B cell (primary cell): ENCODE measurements at regions not wholly inside any gene's neighbourhood (a gene's known extent, or its start where the extent isn't known, plus 50 kb on each side); places are given as distances from the start of the nearest gene placed in this dataset.

ENCODE experiments used
- ATAC-seq: fragments of 200-7000 bp; cut with Tn5 transposase; one replicate; pipeline ENCODE4 v1.10.0; 2021; ENCODE audit warnings: low read depth, mild to moderate bottlenecking, moderate number of reproducible peaks, moderate library complexity
- CTCF ChIA-PET: fragments of 350-600 bp; sonication (Branson Sonifier 250); formaldehyde crosslinking; loops from one replicate; lab custom pipeline; 2021; ENCODE audit warnings: antibody characterized with exemption, inconsistent platforms; lab: Charles Lee
- POLR2A ChIA-PET: fragments of 350-600 bp; sonication (Branson Sonifier 250); formaldehyde crosslinking; loops from one replicate; lab custom pipeline; 2021; ENCODE audit warnings: antibody characterized with exemption; lab: Charles Lee
- DNase-seq: peaks from one replicate; pipeline ENCODE4 v3.0.0; 2013
- H2AFZ ChIP-seq: 2 replicates; pipeline ENCODE4 v1.6.1; 2012; ENCODE audit warnings: mild to moderate bottlenecking, low read depth, low read length; ENCODE audit not compliant: insufficient read depth, poor library complexity, severe bottlenecking
- H3K27ac ChIP-seq, 2 donors: 1 replicate in 1 of 2; 2 replicates in 1 of 2; pipeline ENCODE4 v1.5.1; 2012 to 2013; ENCODE audit warnings: low read length in 2 of 2, mild to moderate bottlenecking in 2 of 2, moderate library complexity in 1 of 2
- H3K27me3 ChIP-seq, 4 experiments: fragments of 200-600 bp in 1 of 4; sonication (generic) in 1 of 4; replicated peaks in 1 of 4; 1 replicate in 2 of 4; 2 replicates in 2 of 4; pipeline versions ENCODE4 v1.6.1 to v1.7.0; 2013 to 2016; ENCODE audit warnings: low read length in 3 of 4, mild to moderate bottlenecking in 2 of 4, mixed read lengths in 1 of 4, moderate library complexity in 1 of 4; ENCODE audit not compliant: insufficient read depth in 4 of 4, control insufficient read depth in 3 of 4; ENCODE audit errors: control extremely low read depth in 1 of 4
- H3K36me3 ChIP-seq, 2 experiments: replicated peaks in 1 of 2; 1 replicate in 1 of 2; 2 replicates in 1 of 2; pipeline versions ENCODE4 v1.6.1 to v1.7.1; 2013; ENCODE audit warnings: low read length in 1 of 2; ENCODE audit not compliant: insufficient read depth in 2 of 2, control insufficient read depth in 1 of 2; ENCODE audit errors: control extremely low read depth in 1 of 2, extremely low read depth in 1 of 2
- H3K4me1 ChIP-seq, 2 donors: fragments of 200-600 bp in 1 of 2; sonication (generic) in 1 of 2; 1 replicate in 1 of 2; 2 replicates in 1 of 2; pipeline versions ENCODE4 v1.5.1 to v1.6.1; 2013 to 2017; ENCODE audit warnings: low read length in 2 of 2; ENCODE audit not compliant: control insufficient read depth in 2 of 2, insufficient read depth in 2 of 2
- H3K4me2 ChIP-seq: replicated peaks from 2 replicates; pipeline ENCODE3; 2012; ENCODE audit warnings: mild to moderate bottlenecking, low read depth, low read length; ENCODE audit not compliant: poor library complexity, severe bottlenecking
- H3K4me3 ChIP-seq, 5 experiments: fragments of 200-600 bp in 1 of 5; sonication (generic) in 1 of 5; 1 replicate in 3 of 5; 2 replicates in 2 of 5; pipeline versions ENCODE4 v1.5.1 to v1.7.0; 2011 to 2016; ENCODE audit warnings: low read length in 4 of 5, mild to moderate bottlenecking in 4 of 5, low read depth in 2 of 5, control low read depth in 1 of 5, moderate library complexity in 1 of 5; ENCODE audit not compliant: insufficient read depth in 1 of 5; ENCODE audit errors: control extremely low read depth in 1 of 5, extremely low read depth in 1 of 5
- H3K79me2 ChIP-seq: fragments of 200-600 bp; sonication (generic); one replicate; pipeline ENCODE4 v1.6.0; 2016; ENCODE audit warnings: low read length; ENCODE audit not compliant: control insufficient read depth, insufficient read depth
- H3K9ac ChIP-seq: fragments of 200-600 bp; sonication (generic); 2 replicates; pipeline ENCODE4 v1.6.1; 2017; ENCODE audit warnings: mild to moderate bottlenecking, low read length, moderate library complexity
- H3K9me3 ChIP-seq, 3 donors: one replicate each; pipeline versions ENCODE4 v1.6.1 to v1.7.1; 2013; ENCODE audit warnings: low read length in 2 of 3; ENCODE audit not compliant: control insufficient read depth in 2 of 3, insufficient read depth in 1 of 3; ENCODE audit errors: control extremely low read depth in 1 of 3
- H4K20me1 ChIP-seq: 2 replicates; pipeline ENCODE4 v1.6.0; 2012; ENCODE audit warnings: mild to moderate bottlenecking, low read length; ENCODE audit not compliant: insufficient read depth, control insufficient read depth, poor library complexity, severe bottlenecking
- H3K27ac Mint-ChIP-seq: one replicate; pipeline ENCODE4 v1.8.0; 2021; ENCODE audit warnings: mixed read lengths
- H3K27me3 Mint-ChIP-seq: one replicate; pipeline ENCODE4 v1.8.0; 2021; ENCODE audit warnings: mixed read lengths
- H3K4me1 Mint-ChIP-seq: one replicate; pipeline ENCODE4 v1.8.0; 2021; ENCODE audit warnings: mixed read lengths
- H3K4me3 Mint-ChIP-seq: one replicate; pipeline ENCODE4 v1.8.0; 2021; ENCODE audit warnings: mixed read lengths
- H3K9me3 Mint-ChIP-seq: one replicate; pipeline ENCODE4 v1.8.0; 2022; ENCODE audit warnings: mixed read lengths; ENCODE audit not compliant: insufficient read depth
- CTCF ChIP-seq: fragments of 200-600 bp; IDR thresholded peaks from one replicate; pipeline ENCODE4 v1.8.0; 2022; ENCODE audit warnings: antibody characterized with exemption, mild to moderate bottlenecking
- EZH2 ChIP-seq: IDR thresholded peaks from 2 replicates; pipeline ENCODE4 v1.6.1; 2012; ENCODE audit warnings: borderline replicate concordance, low read depth, mild to moderate bottlenecking, moderate library complexity, low read length; ENCODE audit not compliant: insufficient read depth, poor library complexity, severe bottlenecking
- WGBS: methylation state at CpG from one replicate; pipeline ENCODE4 v1.1.5; 2013; ENCODE audit warnings: missing lambda C conversion rate; ENCODE audit not compliant: insufficient coverage; 5-methylcytosine and 5-hydroxymethylcytosine counted together
- intact Hi-C: fragments of 100-400 bp; cut with micrococcal nuclease; formaldehyde crosslinking; loops from one replicate; pipeline ENCODE4 v1.10.0; 2022

GRCh38 chr6:104548297-104548696 is 311.4 kb downstream of the HACE1 start:
- Mint-ChIP-seq H3K9me3 (no peaks in the 10 kb centered on the region), H3K27me3 (peaks cover 3% of the 10 kb centered on the region), H3K4me3 (no peak overlapping the region), H3K4me1 (no peaks in the 10 kb centered on the region), H3K27ac (no peak overlapping the region)
- Histone ChIP-seq H3K27me3 (no peaks in the 10 kb centered on the region), H3K4me2 (no peak overlapping the region), H2AFZ (no peak overlapping the region), H3K9me3 (no peaks in the 10 kb centered on the region), H3K79me2 (no peaks in the 10 kb centered on the region), H4K20me1 (no peaks in the 10 kb centered on the region), H3K4me3 (no peak overlapping the region), H3K4me1 (no peaks in the 10 kb centered on the region), H3K36me3 (no peaks in the 10 kb centered on the region), H3K27ac (no peak overlapping the region), H3K9ac (no peak overlapping the region)
- DNase-seq (no peak), ATAC-seq (no peak)
- ChIA-PET POLR2A (no interaction called here), CTCF (interaction anchor here (1.1 kb wide), 1 partner anchor 23 kb away, joined by 3 read pairs; no protein-coding TSS in a partner anchor)
- intact Hi-C loops: no loop called here
- no peak for TF ChIP-seq EZH2
- TF ChIP-seq CTCF: no peak
- 87% methylated on average over 4 of the region's 4 CpGs for WGBS

- H3K27me3 Mint-ChIP-seq: no peaks in the 10 kb centered on the region
These were observed 318.3 kb downstream of the HACE1 start for GRCh38 chr6:104541411-104541810.

More at GRCh38 chr6:104541411-104541810, 318.3 kb downstream of the HACE1 start:
- DNase-seq (no peak), ATAC-seq (no peak)
- Mint-ChIP-seq H3K4me1 (no peaks in the 10 kb centered on the region), H3K9me3 (no peaks in the 10 kb centered on the region), H3K4me3 (no peak overlapping the region), H3K27ac (no peak overlapping the region)
- H4K20me1 ChIP-seq: no peaks in the 10 kb centered on the region
- H3K4me2 ChIP-seq: no peak overlapping the region
- POLR2A ChIA-PET: no interaction called here
- no peaks in the 10 kb centered on the region for H3K4me1 ChIP-seq
- no peaks in the 10 kb centered on the region for H3K9me3 ChIP-seq
- no peak overlapping the region for H3K27ac ChIP-seq
- no peaks in the 10 kb centered on the region for H3K27me3 ChIP-seq
- CTCF ChIA-PET: no interaction called here
- intact Hi-C loops: no loop called here
- no peak overlapping the region for H3K9ac ChIP-seq
- H3K79me2 ChIP-seq: no peaks in the 10 kb centered on the region
- no peaks in the 10 kb centered on the region for H3K36me3 ChIP-seq
- no peak overlapping the region for H2AFZ ChIP-seq
- TF ChIP-seq CTCF (no peak), EZH2 (no peak)
- no peak overlapping the region for H3K4me3 ChIP-seq
- no CpG with 5 or more reads among the region's 1 CpG for WGBS
